ENCODE measurements at regions not wholly inside any gene's neighbourhood (a gene's known extent, or its start where the extent isn't known, plus 50 kb on each side); places are given as distances from the start of the nearest gene placed in this dataset.

DNA sequence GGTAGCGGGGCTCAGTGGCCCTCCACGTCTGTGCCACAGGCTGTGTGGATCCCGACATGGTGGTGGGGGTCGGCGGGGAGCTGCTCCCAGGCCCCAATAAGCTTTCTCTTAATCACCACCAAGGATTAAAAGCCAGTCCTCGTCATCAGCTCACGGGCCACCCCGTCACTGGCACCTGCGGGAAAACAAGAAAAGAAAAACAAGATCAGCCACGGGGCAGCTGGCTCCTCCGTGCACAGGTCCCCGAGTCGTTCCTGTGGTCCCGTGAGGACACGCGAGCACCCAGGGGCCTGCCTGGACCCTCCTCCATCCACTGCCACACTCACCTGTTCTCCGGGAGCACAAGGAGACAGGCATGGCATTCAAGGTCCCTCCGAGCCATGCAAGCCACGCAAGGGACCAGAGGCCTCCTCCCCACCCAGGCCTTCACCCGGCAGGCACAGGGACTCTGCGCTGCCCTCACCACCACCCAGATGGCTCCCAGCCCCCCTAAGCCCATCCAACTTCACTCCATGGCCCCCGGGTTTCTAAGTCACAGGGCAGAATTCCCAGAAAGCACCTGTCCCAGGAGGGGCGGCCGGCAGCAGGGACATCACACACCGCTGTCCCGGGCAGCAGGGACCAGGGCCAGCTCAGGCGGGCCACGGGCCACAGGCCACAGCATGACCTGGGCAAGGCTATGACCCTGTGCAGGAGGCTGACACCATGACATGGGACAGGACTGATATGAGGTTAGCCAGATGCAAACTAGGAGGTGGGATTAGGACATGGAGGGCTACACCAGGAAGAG lies 72.0 kb downstream of the NCOR2 start:
- DNase-seq: no peak
- Histone ChIP-seq H4K20me1 (ENCODE audit: insufficient read depth, low read length) (0 out of 2 replicates have a peak, but pooled peaks cover 3% of the 10 kb centered on the region), H2AFZ (ENCODE audit: low read length) (no peak overlapping the region), H3K27ac (ENCODE audit: low read length) (no peak overlapping the region), H3K9me2 (replicated peaks; ENCODE audit: insufficient read depth, low read length) (no peaks in the 10 kb centered on the region), H3K4me2 (ENCODE audit: low read depth, low read length) (no peak overlapping the region), H3K9ac (ENCODE audit: low read length) (no peak overlapping the region), H3K79me2 (ENCODE audit: low read length) (peaks cover 76% of the 10 kb centered on the region), H3K27me3 (replicated peaks; ENCODE audit: insufficient read depth, low read length) (no peaks in the 10 kb centered on the region), H3K4me1 (ENCODE audit: low read length) (no peaks in the 10 kb centered on the region), H3K4me3 (ENCODE audit: low read length) (no peak overlapping the region), H3K36me3 (replicated peaks; ENCODE audit: insufficient read depth, low read length) (no peaks in the 10 kb centered on the region), H3K9me3 (replicated peaks; ENCODE audit: insufficient read depth, low read length) (no peaks in the 10 kb centered on the region), H3F3A (ENCODE audit: insufficient read depth, low read length) (no peaks in the 10 kb centered on the region)
- TF ChIP-seq, protein P1, sequence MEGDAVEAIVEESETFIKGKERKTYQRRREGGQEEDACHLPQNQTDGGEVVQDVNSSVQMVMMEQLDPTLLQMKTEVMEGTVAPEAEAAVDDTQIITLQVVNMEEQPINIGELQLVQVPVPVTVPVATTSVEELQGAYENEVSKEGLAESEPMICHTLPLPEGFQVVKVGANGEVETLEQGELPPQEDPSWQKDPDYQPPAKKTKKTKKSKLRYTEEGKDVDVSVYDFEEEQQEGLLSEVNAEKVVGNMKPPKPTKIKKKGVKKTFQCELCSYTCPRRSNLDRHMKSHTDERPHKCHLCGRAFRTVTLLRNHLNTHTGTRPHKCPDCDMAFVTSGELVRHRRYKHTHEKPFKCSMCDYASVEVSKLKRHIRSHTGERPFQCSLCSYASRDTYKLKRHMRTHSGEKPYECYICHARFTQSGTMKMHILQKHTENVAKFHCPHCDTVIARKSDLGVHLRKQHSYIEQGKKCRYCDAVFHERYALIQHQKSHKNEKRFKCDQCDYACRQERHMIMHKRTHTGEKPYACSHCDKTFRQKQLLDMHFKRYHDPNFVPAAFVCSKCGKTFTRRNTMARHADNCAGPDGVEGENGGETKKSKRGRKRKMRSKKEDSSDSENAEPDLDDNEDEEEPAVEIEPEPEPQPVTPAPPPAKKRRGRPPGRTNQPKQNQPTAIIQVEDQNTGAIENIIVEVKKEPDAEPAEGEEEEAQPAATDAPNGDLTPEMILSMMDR (IDR thresholded peaks at IDR 0.05; ENCODE audit: low read length): no peak

DNA sequence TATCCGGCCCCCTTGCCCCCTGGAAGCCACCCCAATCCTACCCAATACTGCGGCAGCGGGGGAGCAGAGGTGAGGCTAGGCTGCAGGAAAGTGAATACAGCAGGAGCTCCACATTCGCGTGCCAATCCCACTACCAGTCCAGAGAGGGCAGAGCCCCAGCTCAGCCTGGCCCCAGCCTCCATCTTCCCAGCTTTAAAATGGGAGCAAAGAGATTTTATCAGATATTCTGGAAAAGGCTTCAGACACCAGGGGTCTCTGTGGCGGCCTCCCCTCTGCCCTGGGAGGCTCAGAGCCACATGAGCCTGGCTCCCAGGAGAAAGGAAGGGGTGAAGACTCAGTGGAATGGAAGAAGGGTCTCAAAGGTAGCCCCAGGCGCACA lies 72.7 kb downstream of the NCOR2 start:
- Histone ChIP-seq H3K4me2 (ENCODE audit: low read depth, low read length) (no peak overlapping the region), H3K4me1 (ENCODE audit: low read length) (no peaks in the 10 kb centered on the region), H3K36me3 (replicated peaks; ENCODE audit: insufficient read depth, low read length) (no peaks in the 10 kb centered on the region), H3F3A (ENCODE audit: insufficient read depth, low read length) (no peaks in the 10 kb centered on the region), H3K79me2 (ENCODE audit: low read length) (peaks cover 75% of the 10 kb centered on the region), H3K9me2 (replicated peaks; ENCODE audit: insufficient read depth, low read length) (no peaks in the 10 kb centered on the region), H3K9ac (ENCODE audit: low read length) (no peak overlapping the region), H3K27me3 (replicated peaks; ENCODE audit: insufficient read depth, low read length) (no peaks in the 10 kb centered on the region), H3K27ac (ENCODE audit: low read length) (no peak overlapping the region), H3K9me3 (replicated peaks; ENCODE audit: insufficient read depth, low read length) (no peaks in the 10 kb centered on the region), H4K20me1 (ENCODE audit: insufficient read depth, low read length) (0 out of 2 replicates have a peak, but pooled peaks cover 3% of the 10 kb centered on the region), H3K4me3 (ENCODE audit: low read length) (no peak overlapping the region), H2AFZ (ENCODE audit: low read length) (no peak overlapping the region)
- TF ChIP-seq, protein P1 (IDR thresholded peaks at IDR 0.05; ENCODE audit: low read length): no peak
- TF ChIP-seq EZH2 (optimal IDR thresholded peaks at IDR 0.05; ENCODE audit: low read depth, low read length) (no peak), EZH2phosphoT487 (IDR thresholded peaks at IDR 0.05; ENCODE audit: low read length) (no peak)
- DNase-seq: no peak

DNA sequence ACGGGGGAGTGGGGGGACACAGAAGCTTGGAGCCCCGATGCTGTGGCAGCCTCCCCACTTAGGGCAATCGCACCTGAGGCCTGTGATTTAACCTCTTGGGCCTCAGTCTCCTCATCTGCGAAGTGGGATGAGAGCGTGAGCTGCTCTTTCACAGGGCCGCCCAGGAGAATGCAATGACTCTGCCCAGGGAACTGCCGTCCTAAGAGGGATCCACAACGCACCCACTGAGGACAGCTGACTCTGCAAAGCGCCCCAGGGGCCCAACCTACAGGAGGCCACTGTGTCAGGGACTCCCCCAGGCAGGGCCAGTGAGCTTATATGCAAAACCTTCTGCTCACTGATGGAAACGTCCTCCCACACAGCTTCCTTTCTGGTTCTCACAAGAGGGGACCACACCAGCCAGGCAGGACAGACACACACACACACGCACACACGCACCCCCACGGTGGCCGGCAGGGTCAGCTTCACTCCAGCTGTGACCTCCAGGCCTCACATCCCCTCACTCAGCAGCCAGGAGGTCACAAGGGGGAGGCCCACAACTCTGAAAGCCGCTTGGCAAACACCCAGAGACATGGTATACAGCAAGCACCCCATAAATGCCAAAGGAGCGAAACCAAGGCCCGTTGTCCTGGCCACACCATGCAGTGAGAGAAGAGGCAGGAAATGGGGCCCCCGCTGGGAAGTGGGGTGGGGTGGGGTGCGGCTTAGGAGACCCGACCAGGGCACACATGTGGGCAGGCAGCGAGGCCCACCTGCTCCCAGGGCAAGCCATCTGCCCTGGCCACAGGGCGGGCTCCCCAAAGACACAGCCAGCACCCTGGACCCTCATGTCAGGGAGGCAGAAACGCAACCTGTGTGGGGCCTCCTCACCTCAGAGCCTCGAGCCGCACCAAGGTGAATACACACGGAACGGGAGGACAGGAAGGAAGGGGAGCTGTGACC lies 73.3 kb downstream of the NCOR2 start:
- no peak overlapping the region for H2AFZ ChIP-seq (ENCODE audit: low read length)
- no peaks in the 10 kb centered on the region for H3K9me2 ChIP-seq (replicated peaks; ENCODE audit: insufficient read depth, low read length)
- H3K79me2 ChIP-seq (ENCODE audit: low read length): peaks cover 70% of the 10 kb centered on the region
- H3K36me3 ChIP-seq (replicated peaks; ENCODE audit: insufficient read depth, low read length): no peaks in the 10 kb centered on the region
- H4K20me1 ChIP-seq (ENCODE audit: insufficient read depth, low read length): 0 out of 2 replicates have a peak, but pooled peaks cover 3% of the 10 kb centered on the region
- no peaks in the 10 kb centered on the region for H3K9me3 ChIP-seq (replicated peaks; ENCODE audit: insufficient read depth, low read length)
- no peaks in the 10 kb centered on the region for H3F3A ChIP-seq (ENCODE audit: insufficient read depth, low read length)
- H3K9ac ChIP-seq (ENCODE audit: low read length): no peak overlapping the region
- H3K27me3 ChIP-seq (replicated peaks; ENCODE audit: insufficient read depth, low read length): no peaks in the 10 kb centered on the region
- H3K27ac ChIP-seq (ENCODE audit: low read length): no peak overlapping the region
- no peaks in the 10 kb centered on the region for H3K4me1 ChIP-seq (ENCODE audit: low read length)
- DNase-seq: no peak
- no peak overlapping the region for H3K4me2 ChIP-seq (ENCODE audit: low read depth, low read length)
- H3K4me3 ChIP-seq (ENCODE audit: low read length): no peak overlapping the region
- TF ChIP-seq EZH2 (optimal IDR thresholded peaks at IDR 0.05; ENCODE audit: low read depth, low read length) (no peak), EZH2phosphoT487 (IDR thresholded peaks at IDR 0.05; ENCODE audit: low read length) (no peak)
- TF ChIP-seq, protein P1 (IDR thresholded peaks at IDR 0.05; ENCODE audit: low read length): no peak
